Brain pericyte (primary cell): ENCODE measurements at regions not wholly inside any gene's neighbourhood (a gene's known extent, or its start where the extent isn't known, plus 50 kb on each side); places are given as distances from the start of the nearest gene placed in this dataset.

Experiments used
- DNase-seq: peaks from one replicate; pipeline ENCODE4 v3.0.0-alpha.2; 2012; ENCODE audit warnings: low read depth, low spot score

DNA sequence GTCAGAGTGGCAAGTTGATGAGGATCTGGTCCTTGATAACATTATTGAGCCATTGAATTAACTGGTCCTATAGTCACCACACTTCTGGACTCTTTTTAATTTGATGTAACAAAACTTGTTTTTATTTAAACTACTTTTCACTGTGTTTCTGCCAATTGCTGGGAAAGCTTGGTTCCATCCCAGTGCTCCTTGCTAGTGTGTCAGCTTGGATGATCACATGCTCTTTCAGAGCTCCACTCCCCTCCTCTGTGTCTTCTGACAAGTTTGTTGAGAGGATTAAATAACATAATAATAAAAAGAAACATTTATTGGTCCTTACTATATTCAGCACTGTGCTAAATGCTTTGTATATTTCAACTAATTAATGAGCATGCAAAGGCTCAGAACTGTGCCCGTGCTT, 448.5 kb upstream of the B3GALT2 start:
- no peak for DNase-seq

DNA sequence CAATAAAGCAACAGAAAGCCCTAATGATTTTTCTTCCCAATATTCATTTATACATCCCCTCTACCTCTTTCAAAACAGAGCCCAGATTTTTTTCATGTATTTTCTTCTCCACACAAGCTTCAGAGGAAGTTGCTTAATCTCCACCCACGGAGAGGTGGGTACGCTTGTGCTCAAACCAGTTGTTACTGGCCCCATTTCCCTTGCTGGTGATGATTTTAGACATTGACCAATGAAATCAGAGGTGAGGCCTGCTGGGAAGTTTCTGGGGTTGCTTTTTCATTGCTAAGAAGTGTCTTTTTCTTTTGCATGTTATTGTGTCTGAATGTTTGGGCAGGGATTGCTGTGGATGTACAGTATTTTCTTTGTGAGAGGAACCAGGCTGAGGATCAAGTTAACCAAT, 448.1 kb upstream of the B3GALT2 start:
- DNase-seq: no peak

DNA sequence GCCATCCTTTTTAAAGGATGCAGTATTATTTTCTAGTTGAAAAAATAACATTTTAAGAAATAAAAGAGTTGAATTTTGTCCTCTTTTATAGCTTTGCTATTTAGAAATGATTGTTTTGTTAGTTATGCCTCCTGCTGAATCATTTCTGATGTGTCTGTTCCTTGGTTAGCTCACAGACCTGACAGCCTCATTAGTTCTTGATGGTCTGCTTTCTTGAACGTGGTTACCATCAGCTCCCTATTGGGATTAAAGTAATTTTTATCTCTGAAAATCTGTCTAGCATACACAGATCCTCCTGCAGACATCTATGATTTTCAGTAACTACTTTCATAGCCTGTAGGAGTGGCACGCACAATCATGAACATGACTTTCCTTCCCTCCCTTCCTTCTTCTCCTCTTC, 447.6 kb upstream of the B3GALT2 start:
- DNase-seq: no peak

DNA sequence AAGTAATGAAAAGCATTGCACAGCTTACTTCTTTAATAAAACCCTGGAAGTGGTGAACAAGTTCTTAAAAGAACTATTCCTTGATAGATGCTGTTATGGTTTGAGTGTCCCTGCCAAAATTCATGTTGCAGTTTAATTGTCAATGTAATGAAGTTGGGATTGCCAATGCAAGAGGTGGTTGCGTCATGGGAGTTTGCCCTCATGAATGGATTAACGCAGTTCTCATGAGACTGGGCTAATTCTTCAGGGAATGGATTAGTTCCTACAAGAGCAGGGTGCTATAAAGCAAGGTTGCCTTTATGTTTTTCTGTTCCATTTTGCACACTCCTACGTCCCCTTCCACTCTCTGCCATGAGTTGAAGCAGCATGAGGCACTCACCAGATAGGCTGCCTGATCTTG, 446.7 kb upstream of the B3GALT2 start:
- no peak for DNase-seq

DNA sequence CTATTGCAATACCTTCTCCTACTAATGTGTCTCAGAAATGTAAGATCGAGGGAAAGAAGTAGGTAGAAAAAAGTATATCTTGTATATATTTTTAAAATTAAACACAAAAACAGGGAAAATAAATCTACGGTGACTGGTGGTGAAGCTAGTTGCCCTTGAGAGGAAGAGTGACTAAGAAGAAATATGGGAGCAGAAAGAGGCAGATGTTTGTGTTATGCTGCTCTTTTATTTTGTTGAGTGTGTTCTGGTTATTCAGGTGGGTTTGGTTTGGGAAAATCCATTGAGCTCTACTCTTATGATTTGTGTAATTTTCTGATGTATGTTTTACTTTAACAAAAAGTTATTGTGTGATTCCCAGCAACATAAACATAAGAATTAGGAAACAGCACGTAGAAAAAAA, 444.9 kb upstream of the B3GALT2 start:
- no peak for DNase-seq

DNA sequence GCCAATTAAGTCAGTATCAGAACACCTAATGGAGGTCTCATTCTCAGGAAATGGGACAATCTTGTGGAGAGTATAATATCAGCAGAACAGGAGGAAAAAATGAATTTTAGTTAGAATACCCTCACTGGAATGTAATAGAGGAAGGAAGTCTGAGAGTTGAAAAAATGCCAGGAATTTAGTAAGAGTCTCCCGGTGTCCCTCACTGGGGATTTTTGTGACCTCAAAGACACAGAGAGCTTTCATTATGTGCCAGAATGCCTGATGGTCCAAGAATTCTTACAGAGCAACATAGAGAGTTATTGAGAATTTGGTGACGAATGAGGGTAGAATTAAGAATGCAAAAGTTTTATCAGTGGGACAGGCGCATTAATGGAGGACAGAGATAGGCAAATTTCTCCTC, 443.5 kb upstream of the B3GALT2 start:
- no peak for DNase-seq

DNA sequence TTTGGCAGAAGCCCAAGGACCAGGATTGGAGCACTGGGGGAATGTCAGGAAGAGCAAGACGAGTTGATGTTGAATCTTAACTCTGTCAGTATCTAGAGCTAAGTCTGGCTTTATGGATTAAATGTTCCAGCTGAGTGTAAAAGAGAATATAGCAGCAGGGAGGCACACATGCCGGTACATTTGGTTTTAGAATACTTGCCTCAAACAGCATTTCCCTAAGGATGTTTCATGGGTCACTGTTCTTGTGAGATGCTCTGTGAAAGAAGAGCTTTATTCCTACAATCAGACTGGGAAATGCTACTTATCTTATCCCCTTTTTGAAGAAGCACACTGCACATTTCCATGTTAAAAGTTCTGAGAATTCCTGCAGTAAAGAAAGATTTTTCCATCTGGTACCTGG, 440.3 kb upstream of the B3GALT2 start:
- no peak for DNase-seq

DNA sequence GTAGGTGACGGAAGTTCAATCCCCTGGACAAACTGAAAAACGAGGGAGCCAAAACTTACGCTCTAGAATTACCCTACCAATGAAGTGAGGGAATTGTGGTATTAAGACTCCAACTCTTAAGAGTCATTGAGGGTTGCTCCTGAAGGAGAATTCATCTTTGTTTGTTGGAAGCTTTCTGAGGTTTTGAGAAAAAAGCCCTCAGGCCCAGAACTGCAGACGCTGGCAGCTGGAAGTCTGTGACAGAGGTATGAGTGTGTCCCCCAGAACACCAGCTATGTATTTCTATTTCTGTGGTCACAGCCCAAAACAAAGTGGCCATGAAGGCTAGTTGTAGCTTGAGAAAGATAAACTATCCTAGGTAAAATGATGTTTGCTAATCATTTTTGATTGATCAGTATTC, 438.8 kb upstream of the B3GALT2 start:
- DNase-seq: no peak

DNA sequence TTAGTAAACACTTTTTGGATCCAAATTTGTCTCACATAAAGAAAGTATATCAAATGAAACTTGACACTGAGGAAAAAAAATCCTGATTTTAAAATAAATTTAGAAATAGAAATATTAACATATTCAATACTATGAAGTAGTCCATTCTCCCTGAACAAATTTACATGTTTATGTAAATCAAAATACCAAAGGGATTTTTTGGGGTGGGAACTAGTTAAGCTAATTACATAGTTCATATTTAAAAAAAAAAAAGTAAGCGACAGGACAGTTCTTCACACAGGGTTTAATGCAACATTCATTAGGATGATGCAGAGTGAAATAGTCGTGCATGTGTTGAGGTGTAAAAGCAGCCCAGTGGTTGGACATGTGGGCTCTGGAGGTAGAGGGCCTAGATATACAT, 433.5 kb upstream of the B3GALT2 start:
- DNase-seq: no peak

DNA sequence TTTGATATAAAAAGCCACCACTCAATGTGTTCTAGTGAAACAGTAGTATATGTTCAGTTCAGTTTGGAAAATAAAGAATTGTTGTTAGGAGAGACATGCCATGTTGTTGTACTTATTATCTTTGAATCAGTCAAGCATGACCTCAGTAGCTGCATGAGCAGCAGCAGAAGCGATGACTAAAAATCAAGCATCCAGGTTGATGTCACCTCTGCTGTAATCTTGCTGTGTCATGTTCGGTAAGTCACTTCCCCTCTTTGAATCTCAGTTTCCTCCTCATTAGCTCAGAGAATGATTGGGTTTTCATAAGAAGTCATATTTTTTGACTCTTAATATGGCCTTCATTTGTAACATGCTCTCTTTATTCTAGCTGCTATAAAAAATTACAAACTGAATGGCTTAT, 428.4 kb upstream of the B3GALT2 start:
- no peak for DNase-seq

DNA sequence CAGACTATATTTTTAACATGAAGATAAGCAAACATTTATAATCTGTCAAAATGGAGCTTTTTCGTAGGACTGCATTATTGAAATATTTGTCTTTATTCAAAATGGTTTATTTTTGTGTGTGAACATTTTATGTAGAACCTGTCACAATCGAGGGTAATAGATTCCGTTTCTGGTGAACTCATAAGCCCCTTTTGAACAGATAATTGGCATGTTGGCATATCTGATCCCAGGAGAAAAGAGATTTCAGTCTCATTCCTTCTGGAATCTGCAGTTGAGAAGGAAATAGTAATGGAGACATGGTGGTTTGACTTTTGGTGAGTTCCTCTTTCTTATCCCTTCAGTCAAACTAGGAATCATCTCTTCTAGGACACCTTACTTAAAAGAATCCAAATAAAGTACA, 427.9 kb upstream of the B3GALT2 start:
- no peak for DNase-seq

DNA sequence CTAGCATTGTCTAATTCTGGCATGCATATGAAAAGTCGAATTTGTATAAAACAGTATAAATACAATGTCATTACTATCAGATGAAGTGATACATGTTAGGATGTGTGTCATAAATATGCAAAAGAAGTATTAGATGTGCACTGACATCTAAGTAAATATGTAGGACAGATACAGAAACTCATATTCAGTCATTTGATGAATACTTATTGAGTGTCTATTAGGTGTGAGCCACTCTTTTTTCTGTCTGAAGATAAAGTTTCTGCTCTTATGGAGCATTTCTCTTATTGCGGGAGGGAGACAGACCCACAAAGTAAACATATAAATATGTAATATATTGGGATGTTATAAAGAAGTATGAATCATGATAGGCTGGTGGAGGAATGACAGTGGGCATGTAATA, 426.6 kb upstream of the B3GALT2 start:
- no peak for DNase-seq

DNA sequence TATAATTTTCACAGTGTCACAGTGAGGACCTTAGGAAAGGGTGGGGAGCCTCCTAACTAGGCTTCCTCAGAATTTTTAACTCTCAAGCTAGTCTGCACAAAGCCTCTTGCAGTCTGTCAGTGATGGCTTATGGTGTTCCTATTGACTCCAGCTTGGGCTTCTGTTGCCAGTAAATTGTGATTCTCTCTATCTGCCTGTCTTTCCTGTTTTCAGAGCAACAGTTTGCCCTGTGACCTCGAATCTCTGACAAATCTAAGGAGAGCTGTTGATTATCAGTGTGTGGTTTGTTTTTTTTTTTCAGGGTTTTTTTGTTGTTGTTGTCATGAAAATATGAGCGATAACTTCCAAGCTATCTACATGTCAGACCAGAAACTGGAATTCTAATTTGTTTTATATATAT, 423.2 kb upstream of the B3GALT2 start:
- no peak for DNase-seq

DNA sequence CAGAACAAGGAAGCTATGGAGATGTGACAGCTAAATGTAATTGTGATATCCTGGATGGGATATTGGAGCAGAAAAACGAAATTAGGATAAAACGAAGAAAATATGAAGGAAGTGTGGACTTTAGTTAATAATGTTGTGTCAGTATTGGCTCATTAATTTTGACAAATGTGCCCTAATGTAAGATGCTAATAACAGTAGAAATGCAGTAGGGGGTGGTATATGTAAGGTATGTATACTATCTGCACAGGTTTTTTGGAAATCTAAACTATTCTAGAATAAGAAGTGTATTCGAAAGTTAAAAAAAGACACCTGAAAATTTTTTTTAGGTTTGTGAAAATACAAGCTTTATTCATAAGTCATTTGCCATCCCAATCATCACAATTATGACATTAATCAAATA, 421.4 kb upstream of the B3GALT2 start:
- no peak for DNase-seq

DNA sequence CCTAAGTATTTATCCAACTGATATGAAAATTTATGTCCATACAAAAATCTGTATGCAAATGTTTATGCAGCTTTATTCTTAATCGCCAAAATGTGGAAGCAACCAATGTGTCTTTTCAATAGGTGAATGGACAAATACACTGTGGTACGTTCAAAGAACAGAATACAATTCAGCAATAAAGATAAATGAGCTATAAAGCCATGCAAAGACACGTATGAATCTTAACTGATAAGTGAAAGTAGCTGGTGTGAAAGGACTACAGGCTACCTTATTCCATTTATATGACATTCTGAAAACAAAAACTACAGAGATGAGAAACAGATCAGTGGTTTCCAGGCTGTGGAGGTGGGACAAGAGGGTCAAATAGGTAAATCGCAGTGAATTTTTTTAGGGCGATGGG, 419.6 kb upstream of the B3GALT2 start:
- no peak for DNase-seq

DNA sequence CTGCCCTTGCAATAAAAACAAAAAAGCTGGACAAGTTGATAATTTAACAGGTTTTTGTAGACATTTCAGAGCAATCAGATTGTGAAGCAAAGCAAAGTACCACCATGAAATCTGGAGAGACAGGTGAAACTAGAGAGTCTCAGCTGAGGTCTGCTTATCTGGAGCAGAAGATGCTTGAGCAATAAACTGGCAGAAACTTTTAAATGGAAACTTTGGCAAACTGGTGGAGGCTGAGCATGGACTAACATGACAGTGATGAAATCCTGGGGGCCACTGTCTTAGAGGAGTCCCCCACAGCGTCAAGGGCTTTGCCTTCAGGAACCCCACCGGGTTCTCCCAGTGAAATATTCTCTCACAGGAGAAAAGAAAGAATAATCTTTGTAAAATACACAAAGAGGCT, 416.3 kb upstream of the B3GALT2 start:
- no peak for DNase-seq

DNA sequence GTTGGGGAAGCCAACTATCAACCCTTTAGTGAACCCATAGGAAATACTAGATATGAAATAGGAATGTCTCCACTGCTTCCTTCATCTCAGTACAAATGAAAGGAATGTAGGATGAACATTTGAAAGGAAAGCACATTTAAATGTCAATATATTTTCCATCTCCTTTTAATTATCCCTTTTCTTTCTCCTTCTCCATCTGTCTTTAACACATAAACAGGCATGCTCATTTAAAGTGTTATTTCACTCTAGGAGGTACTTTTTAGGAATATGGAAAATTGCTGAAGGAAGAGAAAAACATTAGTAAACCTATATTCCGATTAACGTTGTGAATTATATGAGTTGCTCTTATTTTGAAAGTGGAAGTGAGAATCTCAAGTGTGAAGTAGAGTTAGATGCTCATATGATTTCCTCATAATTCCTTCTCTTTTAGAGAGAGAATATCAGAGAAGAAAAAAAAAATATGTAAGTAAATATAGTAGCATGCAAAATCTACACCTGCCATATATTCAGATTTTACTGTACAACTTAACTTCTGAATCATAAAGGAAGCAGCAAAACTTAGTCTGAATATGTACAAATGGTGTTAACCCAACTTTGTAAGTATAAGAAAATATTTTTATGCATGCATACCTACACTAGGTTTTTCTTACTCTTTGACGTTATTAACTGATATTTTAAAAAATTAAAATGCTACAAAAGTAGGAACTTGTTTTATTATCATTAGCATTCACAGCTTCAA, 406.9 kb upstream of the B3GALT2 start:
- DNase-seq: no peak

DNA sequence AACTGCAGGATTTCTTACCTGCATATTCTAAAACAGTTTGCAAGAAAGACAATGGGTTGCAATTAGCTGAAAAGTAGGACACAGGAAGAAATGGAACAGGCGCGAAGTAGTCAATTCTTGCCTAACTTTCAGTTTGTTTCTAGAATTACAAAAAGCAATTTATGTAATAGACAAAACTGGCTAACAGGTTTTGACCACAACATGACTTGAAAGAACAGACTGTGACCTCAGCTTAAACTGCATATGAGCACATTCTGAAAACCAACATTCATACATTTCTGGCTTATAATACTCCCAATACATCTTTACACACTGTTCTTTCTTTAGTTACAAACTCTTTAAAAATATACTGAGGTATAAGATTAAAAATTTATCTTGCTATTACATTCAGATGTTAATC, 405.9 kb upstream of the B3GALT2 start:
- no peak for DNase-seq

DNA sequence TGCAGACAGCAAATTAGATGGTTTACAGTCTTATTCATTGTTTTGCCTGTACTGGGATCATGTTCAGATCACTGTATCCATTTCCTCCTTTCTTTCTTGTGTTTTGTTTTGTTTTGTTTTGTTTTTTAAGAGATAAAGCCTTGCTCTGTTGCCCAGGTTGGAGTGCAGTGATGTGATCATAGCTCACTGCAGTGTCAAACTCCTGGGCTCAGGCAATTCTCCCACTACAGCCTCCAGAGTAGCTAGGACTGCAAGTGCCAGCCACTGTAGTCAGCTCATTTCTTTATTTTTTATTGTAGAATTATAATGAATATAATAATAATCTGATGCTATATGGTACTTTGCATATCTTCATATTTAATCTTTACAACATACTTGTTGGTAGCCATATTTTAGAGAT, 403.7 kb upstream of the B3GALT2 start:
- DNase-seq: no peak

DNA sequence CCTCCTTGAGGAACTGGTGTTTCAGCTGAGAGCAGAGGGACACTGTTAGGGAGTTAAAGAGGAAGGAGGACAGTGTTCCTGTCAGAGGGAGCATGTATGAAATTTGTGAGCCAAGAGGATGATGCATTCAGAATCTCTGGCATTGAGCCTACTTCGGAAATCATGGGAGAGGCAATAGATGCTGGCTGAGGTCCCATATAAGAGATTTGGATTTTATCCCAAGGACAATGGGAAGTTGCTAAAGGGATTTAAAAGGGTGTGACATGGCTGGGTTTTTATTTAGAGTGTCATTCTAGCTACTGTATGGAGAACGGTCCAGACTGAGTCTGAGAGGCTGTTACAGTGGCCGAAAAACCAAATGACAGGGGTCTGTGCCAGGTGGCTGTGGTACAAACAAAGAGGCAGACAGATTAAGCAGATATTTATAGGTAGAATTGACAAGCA, 403.2 kb upstream of the B3GALT2 start:
- DNase-seq: no peak

DNA sequence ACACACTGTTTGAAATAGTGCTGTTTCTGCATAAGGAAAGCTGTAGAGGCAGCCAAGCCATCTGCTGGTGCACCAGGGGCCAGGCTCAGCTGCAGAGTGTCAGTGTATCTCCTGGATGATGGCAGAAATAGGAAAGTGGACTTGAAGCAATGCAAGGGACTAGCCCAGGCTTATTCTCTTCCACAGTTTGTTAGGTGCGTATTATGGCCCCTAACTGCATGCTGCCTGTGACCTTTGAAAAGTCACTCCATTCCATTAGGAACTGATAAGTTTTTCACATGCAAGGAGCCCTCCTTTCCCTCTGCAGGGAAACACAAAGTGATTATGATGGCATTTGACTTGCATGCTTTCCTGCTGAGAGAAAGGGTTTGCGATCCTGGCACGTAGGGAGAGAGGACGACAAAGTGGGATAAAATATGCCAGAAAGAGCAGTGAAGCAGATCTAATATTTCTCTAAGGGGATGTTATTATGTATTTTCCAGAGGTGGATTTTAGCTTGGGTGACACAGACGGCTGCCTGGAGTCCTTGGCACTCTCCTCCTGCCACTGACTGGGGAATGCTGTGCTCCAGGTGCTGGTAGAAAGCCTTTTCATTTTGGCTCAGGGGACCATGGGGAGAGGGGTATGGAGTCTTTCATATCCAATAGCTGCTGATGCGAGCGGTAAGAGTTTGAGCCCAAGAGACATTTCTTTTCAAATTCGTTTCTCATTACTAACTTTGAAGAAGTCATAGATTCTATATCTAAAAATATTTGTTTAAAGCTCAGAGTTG, 402.1 kb upstream of the B3GALT2 start:
- DNase-seq: no peak

DNA sequence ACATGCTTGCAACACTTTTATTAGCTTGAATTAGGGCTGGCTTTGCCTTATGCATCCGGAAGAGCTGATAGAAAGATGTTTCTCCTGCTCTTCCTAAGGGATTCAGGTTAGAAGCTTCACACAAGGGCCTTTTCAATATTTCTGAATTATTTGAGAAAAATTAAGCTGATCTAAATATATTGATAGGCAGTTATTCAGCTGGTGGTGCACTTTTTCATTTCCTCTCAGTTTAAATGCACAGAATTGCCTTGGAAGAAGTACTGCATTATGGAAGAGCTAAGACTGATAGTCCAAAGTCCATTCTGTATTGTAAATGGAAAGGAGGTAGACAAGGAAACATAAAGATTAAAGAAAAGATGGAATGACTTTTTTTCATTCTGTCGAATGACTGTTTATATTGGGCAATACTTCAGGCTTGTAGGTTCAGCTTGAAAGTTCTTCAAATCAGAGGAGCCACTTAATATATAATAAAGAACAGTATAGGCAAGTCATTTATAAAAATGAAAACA, 398.4 kb upstream of the B3GALT2 start:
- no peak for DNase-seq

DNA sequence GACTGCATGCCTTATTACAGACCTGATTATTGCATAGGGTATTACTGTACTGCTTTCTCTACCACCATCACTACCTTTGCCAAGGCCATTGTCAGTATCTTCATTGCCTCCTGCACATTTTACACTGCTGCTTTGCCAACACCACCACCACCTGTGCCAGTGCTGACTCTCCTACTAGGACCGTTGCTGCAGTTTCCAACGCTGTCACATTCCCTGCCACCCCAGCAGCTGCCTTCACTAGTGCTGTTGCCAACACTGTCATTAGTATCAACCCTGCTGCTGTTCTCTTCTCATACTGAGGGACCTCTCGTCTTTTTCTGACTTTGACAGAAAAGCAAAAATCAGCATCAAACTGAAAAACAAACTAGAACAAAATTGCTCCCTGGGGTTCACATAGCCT, 394.9 kb upstream of the B3GALT2 start:
- no peak for DNase-seq
